Neural cell (in vitro differentiated cells): ENCODE measurements at regions not wholly inside any gene's neighbourhood (a gene's known extent, or its start where the extent isn't known, plus 50 kb on each side); places are given as distances from the start of the nearest gene placed in this dataset.

Source experiments
- H2AFZ ChIP-seq: fragments of 200-600, 300-800 bp; sonication (generic), shearing (Covaris generic); 2 replicates; pipeline ENCODE4 v1.6.0; 2014; ENCODE audit warnings: low read depth, mild to moderate bottlenecking, antibody characterized with exemption, low read length, moderate library complexity
- H3F3A ChIP-seq: fragments of 200-600 bp; shearing (Covaris generic); 2 replicates; pipeline ENCODE4 v1.6.1; 2016; ENCODE audit warnings: mild to moderate bottlenecking, moderate library complexity, mixed read lengths, antibody characterized with exemption, low read length; ENCODE audit not compliant: insufficient read depth, poor library complexity, severe bottlenecking
- H3K27ac ChIP-seq: fragments of 200-600, 300-800 bp; sonication (generic), shearing (Covaris generic); 2 replicates; pipeline ENCODE4 v1.5.1; 2014; ENCODE audit warnings: mild to moderate bottlenecking, low read length, moderate library complexity
- H3K27me3 ChIP-seq: fragments of 300-800, 200-600 bp; sonication (generic), shearing (Covaris generic); 2 replicates; pipeline ENCODE4 v1.6.0; 2014; ENCODE audit warnings: mild to moderate bottlenecking, low read depth, low read length, moderate library complexity; ENCODE audit not compliant: insufficient read depth
- H3K36me3 ChIP-seq: fragments of 300-800, 200-600 bp; sonication (generic), shearing (Covaris generic); 2 replicates; pipeline ENCODE4 v1.5.1; 2014; ENCODE audit warnings: mild to moderate bottlenecking, antibody characterized with exemption, low read length, moderate library complexity; ENCODE audit not compliant: insufficient read depth
- H3K4me2 ChIP-seq: fragments of 300-800, 200-600 bp; sonication (generic), shearing (Covaris generic); 2 replicates; pipeline ENCODE4 v1.6.0; 2014; ENCODE audit warnings: mild to moderate bottlenecking, low read length
- H3K4me3 ChIP-seq: fragments of 300-800, 200-600 bp; sonication (generic), shearing (Covaris generic); 2 replicates; pipeline ENCODE4 v1.5.1; 2014; ENCODE audit warnings: mild to moderate bottlenecking, low read length, moderate library complexity
- H3K79me2 ChIP-seq: fragments of 200-600 bp; shearing (Covaris generic); replicated peaks from 2 replicates; pipeline ENCODE4 v1.6.0; 2014; ENCODE audit warnings: mild to moderate bottlenecking, low read length, moderate library complexity; ENCODE audit not compliant: insufficient read depth
- H3K9ac ChIP-seq: fragments of 300-800, 200-600 bp; sonication (generic), shearing (Covaris generic); 2 replicates; pipeline ENCODE4 v1.6.1; 2016; ENCODE audit warnings: mild to moderate bottlenecking, low read length, mixed read lengths
- H3K9me2 ChIP-seq: fragments of 200-600 bp; shearing (Covaris generic); 2 replicates; pipeline ENCODE4 v1.6.1; 2016; ENCODE audit warnings: mild to moderate bottlenecking, low read length, mixed read lengths; ENCODE audit not compliant: insufficient read depth
- H3K9me3 ChIP-seq: fragments of 200-600, 300-800 bp; sonication (generic), shearing (Covaris generic); 2 replicates; pipeline ENCODE4 v1.6.1; 2016; ENCODE audit warnings: mild to moderate bottlenecking, mixed run types, low read length, moderate library complexity, mixed read lengths
- H4K20me1 ChIP-seq: fragments of 200-600 bp; shearing (Covaris generic); 2 replicates; pipeline ENCODE4 v1.6.1; 2016; ENCODE audit warnings: mild to moderate bottlenecking, mixed run types; ENCODE audit not compliant: insufficient read depth
- CTCF ChIP-seq: fragments of 450-650 bp; IDR thresholded peaks from 2 replicates; pipeline ENCODE4 v1.5.1; 2014; ENCODE audit warnings: antibody characterized with exemption, mild to moderate bottlenecking, moderate library complexity; ENCODE audit not compliant: poor library complexity, severe bottlenecking
- EP300 ChIP-seq: fragments of 450-650 bp; conservative IDR thresholded peaks from 2 replicates; pipeline ENCODE4 v1.6.1; 2014; ENCODE audit warnings: antibody characterized with exemption, mild to moderate bottlenecking, moderate library complexity; ENCODE audit not compliant: poor library complexity, severe bottlenecking
- EZH2 ChIP-seq: fragments of 200-600, 300-800 bp; shearing (Covaris generic), sonication (generic); IDR thresholded peaks from 2 replicates; pipeline ENCODE4 v1.6.1; 2014; ENCODE audit warnings: antibody characterized with exemption, low read length, borderline replicate concordance, mild to moderate bottlenecking; ENCODE audit not compliant: insufficient read depth, poor library complexity, severe bottlenecking
- MXI1 ChIP-seq: fragments of 450-650 bp; conservative IDR thresholded peaks from 2 replicates; pipeline ENCODE4 v1.6.1; 2014; ENCODE audit warnings: antibody characterized with exemption, mild to moderate bottlenecking; ENCODE audit not compliant: poor library complexity, severe bottlenecking
- POLR2AphosphoS5 ChIP-seq: IDR thresholded peaks from 2 replicates; pipeline ENCODE4 v1.6.1; 2012
- RAD21 ChIP-seq: fragments of 450-650 bp; conservative IDR thresholded peaks from 2 replicates; pipeline ENCODE4 v1.6.1; 2014; ENCODE audit warnings: antibody characterized with exemption, mild to moderate bottlenecking, moderate library complexity
- REST ChIP-seq: IDR thresholded peaks from 2 replicates; pipeline ENCODE4 v1.6.1; 2012; ENCODE audit warnings: borderline replicate concordance
- SMC3 ChIP-seq: fragments of 450-650 bp; conservative IDR thresholded peaks from 2 replicates; pipeline ENCODE4 v1.6.1; 2014; ENCODE audit warnings: antibody characterized with exemption, mild to moderate bottlenecking, moderate library complexity; ENCODE audit not compliant: poor library complexity
- TAF1 ChIP-seq: IDR thresholded peaks from 2 replicates; pipeline ENCODE4 v1.6.1; 2012; ENCODE audit warnings: low read depth

GRCh38 chr6:112429226-112429625, 82.1 kb downstream of the RFPL4B start:
- H2AFZ ChIP-seq = no peak overlapping the region
- H3K9me3 ChIP-seq = no peaks in the 10 kb centered on the region
- H3K79me2 ChIP-seq = no peaks in the 10 kb centered on the region

GRCh38 chr6:112431803-112432202, 84.7 kb downstream of the RFPL4B start:
- H2AFZ ChIP-seq = no peak overlapping the region
- H3K4me3 ChIP-seq = no peak overlapping the region
- H3K27me3 ChIP-seq = no peaks in the 10 kb centered on the region
- no peaks in the 10 kb centered on the region for H3K36me3 ChIP-seq
- TF ChIP-seq POLR2AphosphoS5 = no peak
- no peak for TF ChIP-seq EP300
- H3F3A ChIP-seq = peaks cover 4% of the 10 kb centered on the region
- no peaks in the 10 kb centered on the region for H3K9me2 ChIP-seq
- H3K9ac ChIP-seq = no peak overlapping the region
- H3K9me3 ChIP-seq = no peaks in the 10 kb centered on the region
- H3K4me2 ChIP-seq = no peak overlapping the region
- H3K27ac ChIP-seq = no peak overlapping the region
- no peaks in the 10 kb centered on the region for H3K79me2 ChIP-seq
- no peaks in the 10 kb centered on the region for H4K20me1 ChIP-seq

More at GRCh38 chr6:112429226-112429625, 82.1 kb downstream of the RFPL4B start:
- H3K27me3 ChIP-seq = no peaks in the 10 kb centered on the region
- no peak for TF ChIP-seq CTCF
- TF ChIP-seq RAD21 = no peak
- no peak for TF ChIP-seq SMC3
- H3K4me2 ChIP-seq = no peak overlapping the region
- no peak overlapping the region for H3K9ac ChIP-seq
- H3K4me3 ChIP-seq = no peak overlapping the region
- H3K9me2 ChIP-seq = no peaks in the 10 kb centered on the region
- H3F3A ChIP-seq = no peaks in the 10 kb centered on the region
- no peaks in the 10 kb centered on the region for H4K20me1 ChIP-seq
- no peaks in the 10 kb centered on the region for H3K36me3 ChIP-seq
- no peak overlapping the region for H3K27ac ChIP-seq

- no peaks in the 10 kb centered on the region for H3K9me3 ChIP-seq
Observed at GRCh38 chr6:112432853-112433252, 85.7 kb downstream of the RFPL4B start.

More at GRCh38 chr6:112432853-112433252, 85.7 kb downstream of the RFPL4B start:
- Histone ChIP-seq H3K27ac (no peak overlapping the region), H3K9me2 (no peaks in the 10 kb centered on the region), H2AFZ (no peak overlapping the region), H3K27me3 (no peaks in the 10 kb centered on the region), H3K79me2 (no peaks in the 10 kb centered on the region), H3F3A (peaks cover 4% of the 10 kb centered on the region), H3K36me3 (no peaks in the 10 kb centered on the region), H3K9ac (no peak overlapping the region), H4K20me1 (no peaks in the 10 kb centered on the region), H3K4me3 (no peak overlapping the region), H3K4me2 (no peak overlapping the region)
- TF ChIP-seq SMC3 (no peak), REST (no peak), RAD21 (no peak), EZH2 (no peak), EP300 (no peak), MXI1 (no peak), TAF1 (no peak), CTCF (no peak), POLR2AphosphoS5 (no peak)
